Lower leg skin (tissue), 3 donors: ENCODE measurements at regions not wholly inside any gene's neighbourhood (a gene's known extent, or its start where the extent isn't known, plus 50 kb on each side); places are given as distances from the start of the nearest gene placed in this dataset.

Source experiments
- CTCF ChIP-seq, 3 donors: fragments of 450-650 bp; IDR thresholded peaks; one replicate each; pipeline ENCODE4 v1.5.1; 2016; ENCODE audit warnings: antibody characterized with exemption in 3 of 3, mild to moderate bottlenecking in 3 of 3, moderate library complexity in 2 of 3
- POLR2A ChIP-seq, 2 donors: fragments of 450-650 bp; IDR thresholded peaks; one replicate each; pipeline ENCODE4 v1.6.1; 2016 to 2017; ENCODE audit warnings: antibody characterized with exemption in 2 of 2, mild to moderate bottlenecking in 1 of 2, moderate library complexity in 1 of 2

- no peak for TF ChIP-seq CTCF (IDR thresholded peaks at IDR 0.05)
- no peak for TF ChIP-seq POLR2A (IDR thresholded peaks at IDR 0.05)
These were observed 78.7 kb upstream of the PLPPR5 start for GRCh38 chr1:99083338-99083737.
